NCI-H2171 (cell line): ENCODE measurements at regions not wholly inside any gene's neighbourhood (a gene's known extent, or its start where the extent isn't known, plus 50 kb on each side); places are given as distances from the start of the nearest gene placed in this dataset.

Experiments used
- DNase-seq: peaks from one replicate; lab custom pipeline; 2025; lab: John Stamatoyannopoulos, UW

GRCh38 chr4:123841447-123842121, 445.0 kb downstream of the SPRY1 start:
- no peak for DNase-seq

DNA sequence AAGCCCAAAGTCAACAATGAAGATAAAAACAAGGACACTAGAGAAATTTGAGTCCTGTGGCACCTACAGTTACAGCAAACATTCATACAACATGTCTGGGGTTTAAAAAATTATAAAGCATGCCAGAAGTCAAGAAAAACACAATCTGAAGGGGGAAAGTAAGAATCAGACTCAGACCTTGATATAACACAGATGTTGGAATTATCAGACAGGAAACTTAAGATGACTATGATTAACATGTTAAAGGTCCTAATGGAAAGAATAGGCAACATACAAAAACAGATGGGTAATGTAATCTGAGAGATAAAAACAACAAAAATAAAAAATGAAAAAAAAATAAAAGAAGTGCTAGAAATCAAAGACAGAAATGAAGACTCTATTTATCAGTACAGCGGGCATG, 446.5 kb downstream of the SPRY1 start:
- no peak for DNase-seq

DNA sequence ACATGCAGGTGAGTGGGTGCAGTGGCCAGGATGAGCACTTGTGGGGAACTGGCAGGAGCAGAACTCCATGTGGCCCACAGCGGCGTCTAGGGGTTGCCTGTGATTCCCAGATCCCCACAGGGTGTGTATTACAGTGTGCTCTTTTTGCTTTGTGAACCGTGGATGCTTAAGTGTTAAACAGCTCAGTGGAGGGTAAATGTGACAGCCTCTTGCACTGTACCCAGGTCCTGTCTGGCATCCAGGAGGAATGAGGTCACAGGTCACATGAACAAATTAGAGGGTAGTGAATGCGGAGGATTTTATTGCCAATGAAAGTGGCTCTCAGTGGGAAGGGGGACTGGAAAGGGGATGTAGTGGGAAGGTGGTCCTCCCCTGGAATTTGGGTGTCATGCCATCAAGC, 447.8 kb downstream of the SPRY1 start:
- no peak for DNase-seq

DNA sequence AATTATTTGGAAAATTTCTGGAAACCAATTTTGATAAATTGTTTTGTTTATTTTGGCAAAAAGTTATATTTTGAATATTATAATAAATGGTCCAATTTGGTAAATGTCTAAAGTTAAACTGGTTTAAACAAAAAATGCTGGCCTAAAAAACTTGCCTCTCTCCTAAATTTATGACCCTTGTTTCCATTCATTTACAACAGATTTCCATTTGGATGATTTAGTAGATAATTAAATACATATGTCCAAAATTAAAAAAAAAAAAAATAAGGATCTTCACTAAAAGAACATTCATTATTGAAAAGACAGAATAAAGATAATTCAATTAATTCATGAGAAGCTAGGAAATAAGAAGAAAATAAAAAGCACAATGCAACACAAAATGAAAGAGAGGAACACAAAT, 449.5 kb downstream of the SPRY1 start:
- DNase-seq = no peak

DNA sequence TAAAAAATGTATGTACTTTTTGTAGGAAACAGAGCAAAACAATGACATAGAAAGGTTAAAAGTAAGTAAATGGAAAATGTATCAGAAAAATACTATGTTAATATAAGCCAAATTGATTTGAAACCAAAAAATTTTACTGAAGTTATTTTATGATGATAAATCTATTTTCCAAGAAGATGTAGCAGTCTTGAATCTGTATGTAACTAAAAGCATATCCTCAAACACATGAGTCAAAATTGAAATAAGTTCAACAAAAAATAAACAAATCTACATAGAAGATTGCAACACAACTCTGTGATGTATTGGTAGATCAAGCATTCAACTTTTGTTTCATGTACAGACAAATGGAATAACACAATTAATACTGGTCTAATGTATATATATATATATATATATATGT, 450.0 kb downstream of the SPRY1 start:
- DNase-seq = no peak

- DNase-seq = no peak
These were observed 452.0 kb downstream of the SPRY1 start for GRCh38 chr4:123848606-123849005.

- DNase-seq = no peak
These were observed 452.9 kb downstream of the SPRY1 start for GRCh38 chr4:123849495-123849894.

- DNase-seq = no peak
These were observed 454.9 kb downstream of the SPRY1 start for GRCh38 chr4:123851521-123851920.

DNA sequence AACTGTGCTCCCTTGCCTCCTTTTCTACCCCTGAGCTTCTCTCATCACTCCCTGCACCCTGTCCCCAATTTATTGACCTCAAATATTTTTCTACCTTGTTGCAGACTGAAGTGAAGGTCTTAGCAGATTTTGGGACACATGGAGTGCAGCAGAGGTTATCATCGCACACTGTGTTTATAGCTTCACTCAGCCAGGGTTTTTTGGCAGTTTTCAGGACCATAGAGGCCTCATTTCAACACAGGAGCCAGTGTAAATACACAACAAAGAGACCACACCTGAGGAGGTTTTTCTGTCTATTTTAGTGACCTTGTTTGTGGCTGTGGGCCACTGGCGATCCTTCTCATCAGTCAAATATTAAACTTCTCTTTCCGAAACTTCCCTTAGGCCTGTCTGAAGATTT, 457.1 kb downstream of the SPRY1 start:
- no peak for DNase-seq

GRCh38 chr4:123856689-123857545, 460.3 kb downstream of the SPRY1 start:
- DNase-seq = no peak

GRCh38 chr4:123858465-123858864, 461.9 kb downstream of the SPRY1 start:
- DNase-seq = no peak

DNA sequence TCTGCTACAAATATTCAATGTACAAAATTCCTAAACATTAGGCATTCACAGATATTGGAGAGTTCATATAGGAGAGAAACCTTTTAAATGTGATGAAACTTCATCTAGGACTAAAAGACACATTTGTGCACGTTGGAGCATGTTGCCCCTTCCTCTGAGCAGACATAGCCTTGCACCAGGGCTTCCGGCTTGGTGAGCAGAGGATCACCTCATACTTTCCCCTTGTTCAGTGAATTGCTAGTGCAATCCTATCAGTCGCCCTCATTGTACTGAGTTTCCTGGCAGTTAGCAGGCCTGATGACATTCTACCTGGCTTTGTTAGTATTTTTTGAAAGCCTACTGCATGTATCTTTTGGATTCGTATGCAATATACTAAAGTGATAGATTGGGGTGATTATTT, 466.2 kb downstream of the SPRY1 start:
- no peak for DNase-seq

DNA sequence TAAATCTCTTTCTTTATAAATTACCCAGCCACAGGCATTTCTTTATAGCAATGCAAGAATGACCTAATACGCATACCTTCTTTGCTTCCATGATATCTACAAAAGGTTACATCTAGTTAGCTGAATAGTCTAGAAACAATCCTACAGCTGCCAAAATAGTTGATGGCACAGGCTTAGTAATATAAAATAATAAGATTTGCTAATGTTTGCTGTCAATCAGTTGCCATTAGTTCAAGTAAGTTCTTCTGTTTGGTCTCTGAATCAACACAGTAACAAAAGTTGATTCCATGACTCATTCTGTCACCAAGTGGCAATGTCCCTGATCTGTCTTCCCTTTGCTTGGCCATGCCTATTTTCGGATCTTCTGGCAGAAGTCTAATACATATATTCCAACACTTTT, 470.2 kb downstream of the SPRY1 start:
- no peak for DNase-seq

- no peak for DNase-seq
These were observed 471.5 kb downstream of the SPRY1 start for GRCh38 chr4:123867910-123868587.

DNA sequence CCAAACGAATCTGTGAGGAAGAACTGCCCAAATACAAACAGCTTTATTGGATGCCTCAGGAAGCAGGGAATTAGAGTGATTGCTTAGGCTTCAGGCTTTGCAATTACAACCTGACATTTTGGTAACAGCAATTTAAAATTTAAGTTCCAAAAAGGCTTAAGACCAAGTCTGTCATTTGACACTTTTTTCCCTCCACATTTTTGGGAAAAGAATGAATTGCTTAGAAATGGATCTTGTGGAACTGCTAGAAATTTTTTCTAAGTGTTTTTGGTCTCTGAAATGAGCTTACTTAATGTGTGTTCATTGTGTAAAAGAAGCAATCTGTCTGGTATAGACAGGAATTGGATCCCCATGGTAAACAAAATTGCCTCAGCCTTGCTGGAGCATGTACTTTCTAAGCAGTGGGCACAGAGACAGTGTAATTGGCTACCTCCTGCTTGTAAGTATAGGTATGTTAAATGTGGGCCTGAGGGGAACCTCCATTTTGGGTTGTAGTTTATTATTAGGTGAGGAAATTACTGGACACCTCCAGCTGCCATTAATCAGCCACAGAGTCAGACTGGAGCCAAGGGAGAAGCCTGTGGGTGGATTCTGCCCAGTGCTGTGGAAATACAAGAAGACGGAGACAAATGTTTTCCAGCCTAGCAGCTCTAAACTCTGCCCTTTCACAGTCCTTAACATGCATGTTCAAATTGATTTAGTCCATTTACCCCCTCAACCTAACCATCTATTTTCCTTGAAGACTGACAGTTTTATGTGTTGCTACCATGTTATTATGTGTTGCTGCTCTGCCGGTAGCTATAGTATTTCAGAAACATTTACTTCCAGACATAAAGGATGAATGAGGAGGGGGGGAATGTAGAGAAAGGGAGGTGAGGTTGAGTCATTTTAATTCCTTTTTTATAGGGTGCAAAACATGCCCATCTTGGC, 473.0 kb downstream of the SPRY1 start:
- DNase-seq = no peak

DNA sequence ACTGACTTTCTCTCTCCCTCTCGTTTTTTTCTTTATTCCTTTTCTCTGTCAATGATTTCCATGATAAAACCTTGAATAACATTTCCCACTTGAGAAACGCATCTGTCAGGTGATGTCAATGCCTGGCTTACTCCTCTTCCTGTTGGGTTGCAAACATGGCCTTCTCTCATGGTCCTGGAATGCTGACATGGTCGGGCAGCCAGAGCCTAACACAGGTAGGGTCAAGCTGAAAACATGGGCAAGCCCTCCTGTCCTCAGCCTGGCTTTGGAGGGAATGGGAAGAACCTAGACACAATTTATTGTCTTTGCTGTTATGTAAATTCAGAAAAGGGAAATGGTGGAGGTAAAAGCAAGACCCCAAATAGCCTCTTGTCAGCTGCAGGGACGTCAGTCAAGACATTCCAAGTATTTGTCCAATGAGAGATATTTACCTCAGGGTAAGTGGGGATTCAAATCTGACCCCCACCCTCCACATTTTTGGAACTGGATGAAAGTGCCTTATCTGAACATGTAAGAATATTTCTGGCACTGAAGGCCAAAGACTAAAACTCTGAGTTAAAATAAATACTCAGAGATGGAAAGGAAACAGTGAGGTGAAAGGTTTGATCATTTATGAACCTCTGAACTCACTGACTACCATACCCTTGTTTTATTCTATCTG, 473.8 kb downstream of the SPRY1 start:
- DNase-seq = no peak

GRCh38 chr4:123871341-123871740, 474.7 kb downstream of the SPRY1 start:
- no peak for DNase-seq

DNA sequence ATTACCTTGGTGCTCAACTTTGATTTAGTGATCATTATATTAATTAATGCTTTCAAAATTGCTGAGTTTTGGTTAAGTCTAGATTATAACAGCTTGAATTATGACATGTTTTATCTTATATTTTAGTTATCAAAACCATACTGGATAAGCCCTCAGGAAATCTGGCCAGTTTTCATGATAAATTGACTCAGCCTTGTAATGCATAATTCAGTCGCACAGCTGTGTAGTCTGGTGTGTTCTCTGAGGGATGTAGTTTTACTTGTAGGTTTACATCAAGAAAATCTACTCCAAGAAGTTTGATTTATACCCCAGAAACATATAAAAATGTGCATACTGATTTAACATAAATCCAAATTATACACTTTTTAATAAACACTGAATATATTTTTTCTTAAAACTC, 477.5 kb downstream of the SPRY1 start:
- no peak for DNase-seq

- no peak for DNase-seq
These were observed 479.5 kb downstream of the SPRY1 start for GRCh38 chr4:123876143-123876542.

DNA sequence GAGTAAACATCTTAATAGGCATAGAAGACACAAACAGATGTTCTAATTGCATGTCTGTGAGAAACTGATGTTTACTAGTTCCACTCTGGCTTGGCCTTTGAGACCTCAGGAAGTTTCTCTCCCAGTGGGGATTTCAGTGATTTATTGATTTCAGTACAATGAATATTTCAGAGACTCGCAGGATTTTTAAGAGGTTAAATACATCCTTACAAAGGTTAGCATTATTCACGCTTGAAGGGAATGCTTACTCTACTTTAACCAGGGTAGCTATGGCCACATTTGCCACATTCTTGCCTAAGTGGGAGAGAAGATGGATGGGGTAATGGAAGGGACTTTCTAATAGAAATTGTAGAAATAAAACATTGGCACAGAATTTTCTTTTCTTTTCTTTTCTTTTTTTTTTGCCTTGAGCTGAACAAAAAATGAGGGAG, 480.1 kb downstream of the SPRY1 start:
- DNase-seq = no peak

- DNase-seq = no peak
These were observed 481.0 kb downstream of the SPRY1 start for GRCh38 chr4:123877551-123877950.
